Breast epithelium (tissue), 4 donors: ENCODE measurements at regions not wholly inside any gene's neighbourhood (a gene's known extent, or its start where the extent isn't known, plus 50 kb on each side); places are given as distances from the start of the nearest gene placed in this dataset.

ENCODE experiments used
- DNase-seq, 2 donors: peaks; one replicate each; pipeline ENCODE4 v3.0.0-alpha.2; 2019; ENCODE audit warnings: low spot score in 2 of 2
- H3K27ac ChIP-seq, 2 donors: fragments of 200-600 bp; sonication (generic) in 1 of 2; one replicate each; pipeline ENCODE4 v1.5.1; 2016 to 2019; ENCODE audit warnings: mild to moderate bottlenecking in 1 of 2
- H3K27me3 ChIP-seq, 2 donors: fragments of 200-600 bp; sonication (generic) in 1 of 2; one replicate each; pipeline versions ENCODE4 v1.5.1 to v1.6.0; 2017 to 2019; ENCODE audit warnings: control low read depth in 1 of 2, mild to moderate bottlenecking in 1 of 2
- H3K36me3 ChIP-seq: fragments of 200-600 bp; one replicate; pipeline ENCODE4 v1.5.1; 2019
- H3K4me1 ChIP-seq, 2 donors: fragments of 200-600 bp; sonication (generic); one replicate each; pipeline ENCODE4 v1.5.1; 2016 to 2019; ENCODE audit warnings: control low read depth in 1 of 2
- H3K4me3 ChIP-seq, 3 donors: fragments of 200-600 bp; sonication (generic); 1 replicate in 2 of 3; 2 replicates in 1 of 3; pipeline ENCODE4 v1.5.1; 2016 to 2019; ENCODE audit warnings: mild to moderate bottlenecking in 3 of 3, moderate library complexity in 2 of 3
- H3K9me3 ChIP-seq, 2 donors: fragments of 200-600 bp; sonication (generic) in 1 of 2; one replicate each; pipeline ENCODE4 v1.5.1; 2016 to 2019; ENCODE audit warnings: control low read depth in 1 of 2
- POLR2A ChIP-seq: fragments of 450-650 bp; IDR thresholded peaks from one replicate; pipeline ENCODE4 v1.6.1; 2016; ENCODE audit warnings: antibody characterized with exemption, mild to moderate bottlenecking, moderate library complexity
- POLR2AphosphoS5 ChIP-seq, 3 donors: sonication (generic); formaldehyde crosslinking; IDR thresholded peaks; one replicate each; pipeline ENCODE4 v1.6.1; 2017; ENCODE audit warnings: antibody characterized with exemption in 3 of 3
- intact Hi-C: fragments of 100-400 bp; cut with DNase I; formaldehyde crosslinking; loops from one replicate; pipeline ENCODE4 v1.15.1; 2023; ENCODE audit warnings: low total_unique reads
- TF ChIP-seq, protein P1 (sequence below), 3 donors: fragments of 450-650 bp; IDR thresholded peaks; one replicate each; pipeline ENCODE4 v1.5.1; 2016 to 2017; ENCODE audit warnings: antibody characterized with exemption in 3 of 3, mild to moderate bottlenecking in 3 of 3, moderate library complexity in 3 of 3

DNA sequence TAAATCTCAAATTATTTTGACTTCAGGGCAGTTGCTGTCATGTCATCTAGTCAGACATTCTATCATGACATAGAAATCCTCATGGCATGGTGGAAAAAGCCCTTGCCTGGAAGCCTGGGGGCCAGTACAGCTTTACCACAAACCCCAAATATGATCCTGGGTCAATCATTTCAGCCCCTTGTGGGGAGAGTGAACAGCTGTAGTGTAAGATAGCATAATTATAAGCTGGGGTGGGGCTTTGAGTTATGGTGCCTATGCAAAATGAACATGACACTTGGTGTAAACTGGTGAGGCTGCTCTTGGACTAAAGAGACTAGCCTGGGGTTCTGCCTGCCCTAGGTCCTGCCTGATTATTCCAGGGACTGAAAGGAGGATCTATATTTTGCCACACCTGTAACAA is 207.7 kb upstream of the DDHD1 start:
- Histone ChIP-seq H3K36me3 (no peaks in the 10 kb centered on the region), H3K27me3 (no peaks in the 10 kb centered on the region), H3K9me3 (no peaks in the 10 kb centered on the region), H3K4me3 (no peak overlapping the region), H3K4me1 (no peaks in the 10 kb centered on the region), H3K27ac (no peak overlapping the region)
- TF ChIP-seq POLR2A (no peak), POLR2AphosphoS5 (IDR thresholded peaks at IDR 0.05) (no peak)
- TF ChIP-seq, protein P1, sequence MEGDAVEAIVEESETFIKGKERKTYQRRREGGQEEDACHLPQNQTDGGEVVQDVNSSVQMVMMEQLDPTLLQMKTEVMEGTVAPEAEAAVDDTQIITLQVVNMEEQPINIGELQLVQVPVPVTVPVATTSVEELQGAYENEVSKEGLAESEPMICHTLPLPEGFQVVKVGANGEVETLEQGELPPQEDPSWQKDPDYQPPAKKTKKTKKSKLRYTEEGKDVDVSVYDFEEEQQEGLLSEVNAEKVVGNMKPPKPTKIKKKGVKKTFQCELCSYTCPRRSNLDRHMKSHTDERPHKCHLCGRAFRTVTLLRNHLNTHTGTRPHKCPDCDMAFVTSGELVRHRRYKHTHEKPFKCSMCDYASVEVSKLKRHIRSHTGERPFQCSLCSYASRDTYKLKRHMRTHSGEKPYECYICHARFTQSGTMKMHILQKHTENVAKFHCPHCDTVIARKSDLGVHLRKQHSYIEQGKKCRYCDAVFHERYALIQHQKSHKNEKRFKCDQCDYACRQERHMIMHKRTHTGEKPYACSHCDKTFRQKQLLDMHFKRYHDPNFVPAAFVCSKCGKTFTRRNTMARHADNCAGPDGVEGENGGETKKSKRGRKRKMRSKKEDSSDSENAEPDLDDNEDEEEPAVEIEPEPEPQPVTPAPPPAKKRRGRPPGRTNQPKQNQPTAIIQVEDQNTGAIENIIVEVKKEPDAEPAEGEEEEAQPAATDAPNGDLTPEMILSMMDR (IDR thresholded peaks at IDR 0.05): no peak
- DNase-seq: no peak
- intact Hi-C loops: no loop called here

DNA sequence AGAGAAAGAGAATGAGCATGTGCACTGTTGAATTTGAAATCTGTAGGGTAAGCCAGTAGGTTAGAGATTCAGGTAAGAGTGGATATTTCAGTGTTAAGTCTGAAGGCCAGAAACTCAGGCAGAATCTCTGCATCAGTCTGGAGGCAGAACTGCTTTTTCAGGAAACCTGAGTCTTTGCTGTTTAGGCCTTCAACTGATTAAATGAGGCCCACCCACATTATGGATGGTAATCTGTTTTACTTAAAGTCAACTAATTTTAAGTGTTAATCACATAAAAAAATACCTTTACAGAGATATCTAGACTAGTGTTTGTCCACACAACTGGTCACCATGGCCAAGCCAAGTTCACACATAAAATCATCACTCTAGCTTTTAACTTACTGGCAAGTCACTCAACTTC is 205.0 kb upstream of the DDHD1 start:
- no peaks in the 10 kb centered on the region for H3K27me3 ChIP-seq
- H3K4me3 ChIP-seq: no peak overlapping the region
- no peaks in the 10 kb centered on the region for H3K4me1 ChIP-seq
- intact Hi-C loops: no loop called here
- H3K27ac ChIP-seq: no peak overlapping the region
- no peaks in the 10 kb centered on the region for H3K36me3 ChIP-seq
- H3K9me3 ChIP-seq: no peaks in the 10 kb centered on the region
- TF ChIP-seq POLR2AphosphoS5 (IDR thresholded peaks at IDR 0.05) (no peak), POLR2A (no peak)
- TF ChIP-seq, protein P1 (IDR thresholded peaks at IDR 0.05): no peak
- DNase-seq: no peak

DNA sequence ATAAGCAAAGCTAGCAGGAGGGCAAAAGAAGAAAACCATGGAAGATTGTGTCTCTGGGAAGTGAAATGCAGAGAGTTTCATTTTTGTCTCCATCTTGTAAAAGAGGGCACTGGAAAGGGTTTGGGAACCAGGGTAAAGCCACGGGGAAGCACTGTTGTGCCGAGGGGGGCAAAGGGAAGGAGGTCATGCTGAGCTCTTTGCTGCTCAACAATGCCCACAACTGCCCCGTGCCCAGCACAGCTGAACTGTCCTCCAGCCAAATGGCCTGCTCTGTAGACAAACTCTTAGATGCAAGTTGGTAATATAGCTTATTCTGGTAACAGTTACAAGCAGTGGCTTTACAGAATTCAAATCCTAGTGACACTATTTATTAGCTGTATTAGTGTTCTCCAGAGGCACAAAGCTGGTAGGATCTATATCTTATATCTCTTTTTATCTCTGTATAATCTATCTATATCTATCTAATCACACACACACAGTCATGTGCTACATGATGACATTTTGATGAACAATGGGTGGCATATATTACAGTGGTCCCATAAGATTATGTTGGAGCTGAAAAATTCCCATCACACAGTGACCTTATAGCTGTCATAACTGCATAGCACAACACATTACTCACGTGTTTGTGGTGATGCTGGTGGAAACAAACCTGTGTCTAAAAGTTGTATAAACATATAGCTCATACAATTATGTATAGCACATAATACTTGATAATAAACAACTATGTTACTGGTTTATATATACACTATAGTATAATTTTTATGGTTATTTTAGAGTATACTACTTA is 203.4 kb upstream of the DDHD1 start:
- Histone ChIP-seq H3K27me3 (no peaks in the 10 kb centered on the region), H3K27ac (no peak overlapping the region), H3K4me3 (no peak overlapping the region), H3K9me3 (no peaks in the 10 kb centered on the region), H3K36me3 (no peaks in the 10 kb centered on the region), H3K4me1 (no peaks in the 10 kb centered on the region)
- DNase-seq: no peak
- intact Hi-C loops: no loop called here
- TF ChIP-seq POLR2AphosphoS5 (IDR thresholded peaks at IDR 0.05) (no peak), POLR2A (no peak)
- TF ChIP-seq, protein P1 (IDR thresholded peaks at IDR 0.05): no peak

DNA sequence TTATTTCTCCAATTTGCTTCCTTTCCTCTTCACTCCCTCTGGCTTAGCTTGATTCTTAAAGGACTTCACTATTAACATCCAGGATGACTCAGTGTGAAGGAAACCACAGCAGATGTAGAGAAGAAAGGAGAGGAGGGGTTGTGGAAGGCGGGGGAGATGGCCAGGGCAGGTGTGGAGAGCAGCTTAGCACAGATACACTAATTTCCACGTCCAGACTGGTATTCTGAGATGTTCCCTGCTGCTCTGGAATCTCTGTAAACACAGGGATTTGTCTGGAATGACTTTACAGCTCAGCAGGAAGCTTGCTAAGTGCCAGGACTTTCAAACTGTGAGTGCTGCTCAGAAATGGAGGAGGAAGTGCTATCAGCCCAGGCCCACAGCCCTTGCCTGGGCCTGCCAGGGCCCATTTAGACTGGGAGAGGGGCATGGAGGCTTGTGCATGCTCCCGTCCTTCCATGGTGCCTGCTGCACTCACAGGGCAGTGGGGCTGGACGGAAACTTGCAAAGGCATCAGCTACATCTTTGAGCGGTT is 202.5 kb upstream of the DDHD1 start:
- TF ChIP-seq POLR2A: no peak
- TF ChIP-seq, protein P1 (IDR thresholded peaks at IDR 0.05): no peak
- no peak for TF ChIP-seq POLR2AphosphoS5 (IDR thresholded peaks at IDR 0.05)
- Histone ChIP-seq H3K27ac (no peak overlapping the region), H3K27me3 (no peaks in the 10 kb centered on the region), H3K36me3 (no peaks in the 10 kb centered on the region), H3K4me3 (no peak overlapping the region), H3K9me3 (no peaks in the 10 kb centered on the region), H3K4me1 (no peaks in the 10 kb centered on the region)
- no peak for DNase-seq
- intact Hi-C loops: no loop called here

DNA sequence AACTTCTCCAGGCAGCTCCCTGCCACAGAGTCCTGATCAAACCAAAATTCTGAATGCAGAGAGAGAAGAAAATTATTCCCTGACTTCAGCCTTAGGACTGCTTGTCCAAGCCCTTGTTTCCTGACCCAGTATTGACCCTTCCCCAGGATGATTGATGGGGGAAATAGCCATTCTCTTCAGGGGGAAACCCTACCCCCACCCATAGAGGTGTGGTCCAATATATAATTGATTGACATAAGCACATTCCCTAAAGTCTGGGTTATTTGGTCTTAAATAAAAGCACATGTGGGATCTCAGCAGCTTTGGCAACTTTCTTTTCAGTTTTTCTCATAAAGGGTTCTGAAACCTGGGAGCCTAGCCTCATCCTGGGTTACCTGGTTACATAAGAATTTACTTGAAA is 201.2 kb upstream of the DDHD1 start:
- Histone ChIP-seq H3K27ac (no peak overlapping the region), H3K4me3 (no peak overlapping the region), H3K36me3 (no peaks in the 10 kb centered on the region), H3K27me3 (no peaks in the 10 kb centered on the region), H3K9me3 (no peaks in the 10 kb centered on the region), H3K4me1 (no peaks in the 10 kb centered on the region)
- TF ChIP-seq, protein P1 (IDR thresholded peaks at IDR 0.05): no peak
- TF ChIP-seq POLR2AphosphoS5 (IDR thresholded peaks at IDR 0.05) (no peak), POLR2A (no peak)
- intact Hi-C loops: no loop called here
- DNase-seq: no peak
